Neural cell (in vitro differentiated cells): ENCODE measurements at regions not wholly inside any gene's neighbourhood (a gene's known extent, or its start where the extent isn't known, plus 50 kb on each side); places are given as distances from the start of the nearest gene placed in this dataset.

ENCODE experiments used
- EZH2 ChIP-seq: fragments of 200-600, 300-800 bp; shearing (Covaris generic), sonication (generic); IDR thresholded peaks from 2 replicates; pipeline ENCODE4 v1.6.1; 2014; ENCODE audit warnings: antibody characterized with exemption, low read length, borderline replicate concordance, mild to moderate bottlenecking; ENCODE audit not compliant: insufficient read depth, poor library complexity, severe bottlenecking
- POLR2AphosphoS5 ChIP-seq: IDR thresholded peaks from 2 replicates; pipeline ENCODE4 v1.6.1; 2012
- RAD21 ChIP-seq: fragments of 450-650 bp; conservative IDR thresholded peaks from 2 replicates; pipeline ENCODE4 v1.6.1; 2014; ENCODE audit warnings: antibody characterized with exemption, mild to moderate bottlenecking, moderate library complexity
- SMC3 ChIP-seq: fragments of 450-650 bp; conservative IDR thresholded peaks from 2 replicates; pipeline ENCODE4 v1.6.1; 2014; ENCODE audit warnings: antibody characterized with exemption, mild to moderate bottlenecking, moderate library complexity; ENCODE audit not compliant: poor library complexity
- TAF1 ChIP-seq: IDR thresholded peaks from 2 replicates; pipeline ENCODE4 v1.6.1; 2012; ENCODE audit warnings: low read depth
- TF ChIP-seq, protein P1 (sequence below): fragments of 450-650 bp; IDR thresholded peaks from 2 replicates; pipeline ENCODE4 v1.5.1; 2014; ENCODE audit warnings: antibody characterized with exemption, mild to moderate bottlenecking, moderate library complexity; ENCODE audit not compliant: poor library complexity, severe bottlenecking
- TF ChIP-seq, protein P2 (sequence below): IDR thresholded peaks from 2 replicates; pipeline ENCODE4 v1.6.1; 2012; ENCODE audit warnings: borderline replicate concordance

DNA sequence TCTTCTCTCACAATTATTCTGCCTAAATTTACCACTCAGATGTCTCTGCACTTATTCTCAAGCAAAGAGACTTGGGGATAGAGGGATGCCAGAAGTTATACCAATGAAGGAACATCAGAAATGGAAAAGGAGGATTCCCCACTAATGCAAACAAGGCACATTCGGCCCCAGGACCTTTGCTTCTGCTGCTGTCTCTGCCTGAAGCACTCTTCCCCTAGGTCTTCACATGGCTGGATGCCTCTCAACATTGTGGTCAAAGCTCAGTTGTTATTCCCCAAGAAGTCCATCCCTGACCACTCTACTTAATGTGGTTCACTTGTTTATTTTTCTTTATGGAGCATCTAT, 508.7 kb downstream of the DOK5 start:
- no peak for TF ChIP-seq TAF1
- TF ChIP-seq, protein P1, sequence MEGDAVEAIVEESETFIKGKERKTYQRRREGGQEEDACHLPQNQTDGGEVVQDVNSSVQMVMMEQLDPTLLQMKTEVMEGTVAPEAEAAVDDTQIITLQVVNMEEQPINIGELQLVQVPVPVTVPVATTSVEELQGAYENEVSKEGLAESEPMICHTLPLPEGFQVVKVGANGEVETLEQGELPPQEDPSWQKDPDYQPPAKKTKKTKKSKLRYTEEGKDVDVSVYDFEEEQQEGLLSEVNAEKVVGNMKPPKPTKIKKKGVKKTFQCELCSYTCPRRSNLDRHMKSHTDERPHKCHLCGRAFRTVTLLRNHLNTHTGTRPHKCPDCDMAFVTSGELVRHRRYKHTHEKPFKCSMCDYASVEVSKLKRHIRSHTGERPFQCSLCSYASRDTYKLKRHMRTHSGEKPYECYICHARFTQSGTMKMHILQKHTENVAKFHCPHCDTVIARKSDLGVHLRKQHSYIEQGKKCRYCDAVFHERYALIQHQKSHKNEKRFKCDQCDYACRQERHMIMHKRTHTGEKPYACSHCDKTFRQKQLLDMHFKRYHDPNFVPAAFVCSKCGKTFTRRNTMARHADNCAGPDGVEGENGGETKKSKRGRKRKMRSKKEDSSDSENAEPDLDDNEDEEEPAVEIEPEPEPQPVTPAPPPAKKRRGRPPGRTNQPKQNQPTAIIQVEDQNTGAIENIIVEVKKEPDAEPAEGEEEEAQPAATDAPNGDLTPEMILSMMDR: no peak
- no peak for TF ChIP-seq POLR2AphosphoS5
- TF ChIP-seq EZH2: no peak
- no peak for TF ChIP-seq RAD21
- TF ChIP-seq, protein P2, sequence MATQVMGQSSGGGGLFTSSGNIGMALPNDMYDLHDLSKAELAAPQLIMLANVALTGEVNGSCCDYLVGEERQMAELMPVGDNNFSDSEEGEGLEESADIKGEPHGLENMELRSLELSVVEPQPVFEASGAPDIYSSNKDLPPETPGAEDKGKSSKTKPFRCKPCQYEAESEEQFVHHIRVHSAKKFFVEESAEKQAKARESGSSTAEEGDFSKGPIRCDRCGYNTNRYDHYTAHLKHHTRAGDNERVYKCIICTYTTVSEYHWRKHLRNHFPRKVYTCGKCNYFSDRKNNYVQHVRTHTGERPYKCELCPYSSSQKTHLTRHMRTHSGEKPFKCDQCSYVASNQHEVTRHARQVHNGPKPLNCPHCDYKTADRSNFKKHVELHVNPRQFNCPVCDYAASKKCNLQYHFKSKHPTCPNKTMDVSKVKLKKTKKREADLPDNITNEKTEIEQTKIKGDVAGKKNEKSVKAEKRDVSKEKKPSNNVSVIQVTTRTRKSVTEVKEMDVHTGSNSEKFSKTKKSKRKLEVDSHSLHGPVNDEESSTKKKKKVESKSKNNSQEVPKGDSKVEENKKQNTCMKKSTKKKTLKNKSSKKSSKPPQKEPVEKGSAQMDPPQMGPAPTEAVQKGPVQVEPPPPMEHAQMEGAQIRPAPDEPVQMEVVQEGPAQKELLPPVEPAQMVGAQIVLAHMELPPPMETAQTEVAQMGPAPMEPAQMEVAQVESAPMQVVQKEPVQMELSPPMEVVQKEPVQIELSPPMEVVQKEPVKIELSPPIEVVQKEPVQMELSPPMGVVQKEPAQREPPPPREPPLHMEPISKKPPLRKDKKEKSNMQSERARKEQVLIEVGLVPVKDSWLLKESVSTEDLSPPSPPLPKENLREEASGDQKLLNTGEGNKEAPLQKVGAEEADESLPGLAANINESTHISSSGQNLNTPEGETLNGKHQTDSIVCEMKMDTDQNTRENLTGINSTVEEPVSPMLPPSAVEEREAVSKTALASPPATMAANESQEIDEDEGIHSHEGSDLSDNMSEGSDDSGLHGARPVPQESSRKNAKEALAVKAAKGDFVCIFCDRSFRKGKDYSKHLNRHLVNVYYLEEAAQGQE: no peak
- TF ChIP-seq SMC3: no peak
